HepG2 (cell line): ENCODE measurements at regions not wholly inside any gene's neighbourhood (a gene's known extent, or its start where the extent isn't known, plus 50 kb on each side); places are given as distances from the start of the nearest gene placed in this dataset.
A peak's percentile ranks its signal among the peaks of the same experiment; 100 is the strongest.

Experiments used
- ATAC-seq: fragments of 200-7000 bp; cut with Tn5 transposase; 3 replicates; pipeline ENCODE4 v1.9.1; 2020; ENCODE audit warnings: mild to moderate bottlenecking, moderate library complexity
- BruUV-seq: library from RNA; stranded (reverse); fragments of 400-500 nt; replicated peaks from 2 replicates; lab custom pipeline; 2021; lab: Mats Ljungman, UMichigan
- CTCF ChIA-PET: fragments of 300-600 bp; formaldehyde crosslinking; extraction: SDS; loops from one replicate; lab custom pipeline; 2021; ENCODE audit warnings: low total read pairs, inconsistent platforms, low intra/inter-chr PET ratio; lab: Yijun Ruan, JAX
- POLR2A ChIA-PET: fragments of 350-600 bp; sonication (Branson Sonifier 250); formaldehyde crosslinking; loops from one replicate; lab custom pipeline; 2020; ENCODE audit warnings: antibody characterized with exemption, inconsistent platforms; lab: Yijun Ruan, JAX
- DNase-seq: peaks from one replicate; pipeline ENCODE4 v3.0.0-alpha.2; 2015; ENCODE audit warnings: low spot score
- FAIRE-seq: peaks from 3 replicates; lab custom pipeline; 2011; peaks lifted over from hg19 to GRCh38; lab: Jason Lieb, UNC
- H2AFZ ChIP-seq: one replicate; pipeline ENCODE4 v1.6.1; 2011; ENCODE audit warnings: low read length, inconsistent platforms
- H3K27ac ChIP-seq: fragments of 300-600 bp; 3 replicates; pipeline ENCODE4 v1.8.0; 2011; ENCODE audit warnings: mixed run types, mild to moderate bottlenecking, mixed read lengths, low read length, inconsistent platforms; ENCODE audit not compliant: insufficient read depth; ENCODE audit errors: extremely low read length
- H3K27me3 ChIP-seq, 2 experiments: fragments of 200-600 bp in 1 of 2; 2 replicates in 1 of 2; 3 replicates in 1 of 2; pipeline versions ENCODE4 v1.6.0 to v1.8.0; 2011; ENCODE audit warnings: low read length in 2 of 2, mild to moderate bottlenecking in 2 of 2, moderate library complexity in 2 of 2, inconsistent platforms in 1 of 2; ENCODE audit not compliant: insufficient read depth in 2 of 2, control insufficient read depth in 1 of 2
- H3K36me3 ChIP-seq, 2 experiments: fragments of 200-600 bp in 1 of 2; replicated peaks in 1 of 2; 2 replicates in 1 of 2; 3 replicates in 1 of 2; pipeline versions ENCODE4 v1.5.1 to v1.8.0; 2011; ENCODE audit warnings: low read length in 2 of 2, inconsistent platforms in 1 of 2; ENCODE audit not compliant: insufficient read depth in 2 of 2, control insufficient read depth in 1 of 2
- H3K4me1 ChIP-seq: 2 replicates; pipeline ENCODE4 v1.5.1; 2012; ENCODE audit warnings: low read length, inconsistent platforms; ENCODE audit not compliant: insufficient read depth
- H3K4me2 ChIP-seq: 2 replicates; pipeline ENCODE4 v1.6.0; 2011; ENCODE audit warnings: low read depth, low read length, inconsistent platforms
- H3K4me3 ChIP-seq, 3 experiments: fragments of 200-600 bp in 1 of 3; sonication (generic), shearing (Covaris generic) in 1 of 3; replicated peaks in 1 of 3; 2 replicates each; pipeline ENCODE4 v1.5.1; 2011 to 2016; ENCODE audit warnings: low read length in 3 of 3, inconsistent platforms in 2 of 3, low read depth in 2 of 3, mild to moderate bottlenecking in 2 of 3, control low read depth in 1 of 3, mixed read lengths in 1 of 3; ENCODE audit not compliant: insufficient read depth in 1 of 3
- H3K79me2 ChIP-seq: one replicate; pipeline ENCODE4 v1.6.1; 2011; ENCODE audit warnings: low read length, inconsistent platforms; ENCODE audit not compliant: insufficient read depth
- H3K9ac ChIP-seq: 2 replicates; pipeline ENCODE4 v1.6.0; 2011; ENCODE audit warnings: mild to moderate bottlenecking, low read depth, low read length, inconsistent platforms; ENCODE audit not compliant: insufficient read depth
- H3K9me3 ChIP-seq: 2 replicates; pipeline ENCODE4 v1.5.1; 2012; ENCODE audit warnings: mild to moderate bottlenecking, low read length
- H4K20me1 ChIP-seq: 2 replicates; pipeline ENCODE4 v1.6.0; 2011; ENCODE audit warnings: inconsistent platforms, mild to moderate bottlenecking, low read length, moderate library complexity; ENCODE audit not compliant: insufficient read depth
- ATF7 ChIP-seq, 2 experiments: fragments of 450-650 bp in 1 of 2; sonication (generic) in 1 of 2; formaldehyde crosslinking in 1 of 2; IDR thresholded peaks; 2 replicates each; pipeline versions ENCODE4 v1.4.0 to v1.6.1; 2016 to 2020; ENCODE audit warnings: antibody characterized with exemption in 1 of 2, mild to moderate bottlenecking in 1 of 2, missing genetic modification reagents in 1 of 2
- CREB1 ChIP-seq, 2 experiments: fragments of 450-650 bp in 1 of 2; IDR thresholded peaks; 2 replicates each; pipeline ENCODE4 v1.6.1; 2016 to 2017; ENCODE audit warnings: control low read depth in 1 of 2, mild to moderate bottlenecking in 1 of 2, missing compliant biosample characterization in 1 of 2, missing genetic modification characterization in 1 of 2
- ESRRA ChIP-seq: sonication (generic); formaldehyde crosslinking; IDR thresholded peaks from 2 replicates; pipeline ENCODE4 v1.5.1; 2020; ENCODE audit warnings: mild to moderate bottlenecking, low read depth, missing genetic modification reagents
- EZH2 ChIP-seq: conservative IDR thresholded peaks from 2 replicates; pipeline ENCODE4 v1.6.1; 2012; ENCODE audit warnings: mild to moderate bottlenecking, low read depth, low read length, moderate library complexity
- HNF4A ChIP-seq: sonication (generic); formaldehyde crosslinking; IDR thresholded peaks from 2 replicates; pipeline ENCODE4 v1.4.0; 2020; ENCODE audit warnings: missing genetic modification reagents
- KLF13 ChIP-seq: sonication (generic); formaldehyde crosslinking; IDR thresholded peaks from 2 replicates; pipeline ENCODE4 v1.4.0; 2020; ENCODE audit warnings: mild to moderate bottlenecking, missing genetic modification reagents
- MAX ChIP-seq: IDR thresholded peaks from 2 replicates; pipeline ENCODE4 v1.6.1; 2012; ENCODE audit warnings: inconsistent platforms
- PRDM10 ChIP-seq: sonication (generic); formaldehyde crosslinking; IDR thresholded peaks from 2 replicates; pipeline ENCODE4 v1.4.0; 2020; ENCODE audit warnings: low read depth, missing genetic modification reagents
- RNF2 ChIP-seq: fragments of 450-650 bp; conservative IDR thresholded peaks from 2 replicates; pipeline ENCODE4 v1.6.1; 2016; ENCODE audit warnings: low read depth
- SP4 ChIP-seq: sonication (generic); formaldehyde crosslinking; IDR thresholded peaks from 2 replicates; pipeline ENCODE4 v1.8.1; 2023; ENCODE audit warnings: mild to moderate bottlenecking, missing genetic modification reagents
- ZBTB39 ChIP-seq: sonication (generic); formaldehyde crosslinking; IDR thresholded peaks from 2 replicates; pipeline ENCODE4 v1.5.0; 2020; ENCODE audit warnings: missing genetic modification reagents
- ZNF263 ChIP-seq: sonication (generic); formaldehyde crosslinking; IDR thresholded peaks from 2 replicates; pipeline ENCODE4 v1.4.0; 2020; ENCODE audit warnings: missing genetic modification reagents
- ZNF296 ChIP-seq: sonication (generic); formaldehyde crosslinking; conservative IDR thresholded peaks from 2 replicates; pipeline ENCODE4 v1.5.0; 2020; ENCODE audit warnings: mild to moderate bottlenecking, missing genetic modification reagents
- WGBS: methylation state at CpG from one replicate; pipeline ENCODE4 v1.1.6; 2017; ENCODE audit warnings: low lambda C conversion rate; 5-methylcytosine and 5-hydroxymethylcytosine counted together
- in situ Hi-C: cut with HindIII; loops from 2 replicates; pipeline ENCODE4 v1.10.0; 2017; ENCODE audit warnings: low pct_unique_long_range_greater_than_20kb; ENCODE audit not compliant: extremely low pct_ligation_motif_present
- intact Hi-C: fragments of 100-400 bp; cut with micrococcal nuclease; formaldehyde crosslinking; loops from one replicate; pipeline ENCODE4 v1.10.0; 2022; ENCODE audit not compliant: unreplicated experiment

GRCh38 chr18:24933345-24933744 is 418.6 kb downstream of the ZNF521 start:
- H3K4me3 ChIP-seq = no peak overlapping the region
- no peak for DNase-seq
- no peak overlapping the region for H3K27ac ChIP-seq
- no peaks in the 10 kb centered on the region for H3K27me3 ChIP-seq
- H3K36me3 ChIP-seq = no peaks in the 10 kb centered on the region
- FAIRE-seq = no peak
- H3K9me3 ChIP-seq = no peaks in the 10 kb centered on the region
- CTCF ChIA-PET = no interaction called here
- ATAC-seq = no peak
- no peak overlapping the region for H2AFZ ChIP-seq
- no peak overlapping the region for H3K9ac ChIP-seq
- in situ Hi-C loops = no loop called here
- intact Hi-C loops = no loop called here
- WGBS = 5% methylated on average over 3 of the region's 3 CpGs
- no peaks in the 10 kb centered on the region for H3K79me2 ChIP-seq
- no peaks in the 10 kb centered on the region for H4K20me1 ChIP-seq
- H3K4me2 ChIP-seq = no peak overlapping the region
- no peak for TF ChIP-seq RNF2
- TF ChIP-seq CREB1 (IDR thresholded peaks at IDR 0.05) = peak; percentile 97
- TF ChIP-seq CREB1 (CRISPR knock-in tag; IDR thresholded peaks at IDR 0.05) = no peak
- peak; percentile 96 for TF ChIP-seq ATF7 (IDR thresholded peaks at IDR 0.05)
- TF ChIP-seq ATF7 (CRISPR knock-in tag; IDR thresholded peaks at IDR 0.05) = no peak
- no peak for TF ChIP-seq MAX
- TF ChIP-seq, all 625 proteins: peak for 2
- BruUV-seq = no TSS peak
- POLR2A ChIA-PET = no interaction called here
- H3K4me1 ChIP-seq = peaks cover 13% of the 10 kb centered on the region; the same call in 1 of the 2 replicates

- H3K4me2 ChIP-seq = no peak overlapping the region
- peaks cover 13% of the 10 kb centered on the region; the same call in 1 of the 2 replicates for H3K4me1 ChIP-seq
- in situ Hi-C loops (no loop called here), intact Hi-C loops (no loop called here)
- H3K79me2 ChIP-seq = no peaks in the 10 kb centered on the region
- no peak for ATAC-seq
- no peak overlapping the region for H3K9ac ChIP-seq
- BruUV-seq = no TSS peak
- H3K9me3 ChIP-seq = no peaks in the 10 kb centered on the region
- H3K27me3 ChIP-seq = no peaks in the 10 kb centered on the region
- H3K27ac ChIP-seq = no peak overlapping the region
- H2AFZ ChIP-seq = no peak overlapping the region
- H4K20me1 ChIP-seq = no peaks in the 10 kb centered on the region
- DNase-seq = no peak
- no peak for FAIRE-seq
- H3K4me3 ChIP-seq = no peak overlapping the region
- CTCF ChIA-PET = no interaction called here
- POLR2A ChIA-PET = no interaction called here
- no peaks in the 10 kb centered on the region for H3K36me3 ChIP-seq
- WGBS = 36% methylated on average over 7 of the region's 7 CpGs
- no peak for TF ChIP-seq ZNF296 (CRISPR knock-in tag)
- TF ChIP-seq SP4 (CRISPR knock-in tag) = no peak
- no peak for TF ChIP-seq ZBTB39 (CRISPR knock-in tag)
- no peak for TF ChIP-seq ESRRA
- no peak for TF ChIP-seq KLF13 (CRISPR knock-in tag)
- TF ChIP-seq HNF4A (CRISPR knock-in tag) = no peak
- TF ChIP-seq PRDM10 (CRISPR knock-in tag) = no peak
- TF ChIP-seq EZH2 = no peak
- TF ChIP-seq ZNF263 (CRISPR knock-in tag) = no peak
Measured at GRCh38 chr18:24934258-24934932, 417.6 kb downstream of the ZNF521 start.
